ENCODE measurements at regions not wholly inside any gene's neighbourhood (a gene's known extent, or its start where the extent isn't known, plus 50 kb on each side); places are given as distances from the start of the nearest gene placed in this dataset.

DNA sequence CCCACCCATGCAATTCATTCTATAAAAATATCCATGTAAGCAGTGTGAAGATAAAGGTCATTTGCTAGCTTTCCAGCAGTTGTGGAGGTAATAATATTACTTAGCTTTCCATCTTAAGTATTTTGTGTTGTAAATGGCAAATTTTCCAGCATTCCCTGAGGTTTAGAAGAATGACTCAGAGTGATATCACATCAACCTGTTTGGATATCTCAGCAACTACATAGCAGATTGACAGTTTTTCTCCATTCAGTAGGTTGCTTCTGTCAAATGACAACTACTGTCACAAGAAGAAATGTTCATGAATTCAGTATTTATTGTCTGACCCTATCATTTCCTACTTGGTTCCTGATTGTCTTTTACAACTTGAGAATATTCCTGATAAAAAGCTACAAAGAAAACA lies 434.9 kb upstream of the GALNTL6 start (continued):
- TF ChIP-seq, protein P1, sequence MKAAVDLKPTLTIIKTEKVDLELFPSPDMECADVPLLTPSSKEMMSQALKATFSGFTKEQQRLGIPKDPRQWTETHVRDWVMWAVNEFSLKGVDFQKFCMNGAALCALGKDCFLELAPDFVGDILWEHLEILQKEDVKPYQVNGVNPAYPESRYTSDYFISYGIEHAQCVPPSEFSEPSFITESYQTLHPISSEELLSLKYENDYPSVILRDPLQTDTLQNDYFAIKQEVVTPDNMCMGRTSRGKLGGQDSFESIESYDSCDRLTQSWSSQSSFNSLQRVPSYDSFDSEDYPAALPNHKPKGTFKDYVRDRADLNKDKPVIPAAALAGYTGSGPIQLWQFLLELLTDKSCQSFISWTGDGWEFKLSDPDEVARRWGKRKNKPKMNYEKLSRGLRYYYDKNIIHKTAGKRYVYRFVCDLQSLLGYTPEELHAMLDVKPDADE (IDR thresholded peaks at IDR 0.05), result no peak
- TF ChIP-seq STAT1 (IDR thresholded peaks at IDR 0.05; ENCODE audit: unreplicated experiment), result no peak
- no peak for TF ChIP-seq EZH2 (IDR thresholded peaks at IDR 0.05; ENCODE audit: low read depth, unreplicated experiment)

DNA sequence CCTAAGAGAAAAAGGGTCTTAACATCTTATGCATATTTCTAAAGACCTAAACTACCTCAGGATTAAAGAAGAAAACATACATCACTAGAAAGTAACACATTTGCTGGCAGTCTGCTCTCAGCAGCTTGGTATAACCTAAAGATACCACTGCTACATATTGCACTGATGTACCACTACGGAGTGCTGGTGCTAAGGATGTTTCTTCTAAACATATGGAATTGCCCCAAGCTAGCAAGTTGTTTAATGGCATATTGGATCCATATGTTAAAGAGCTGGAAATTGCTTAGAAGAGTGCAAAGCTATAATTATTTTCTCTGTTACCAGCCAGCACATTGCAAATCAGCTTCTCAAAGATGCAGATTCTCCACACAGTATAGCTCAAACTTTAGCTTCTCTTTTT lies 436.5 kb upstream of the GALNTL6 start:
- Histone ChIP-seq H2AFZ (no peak overlapping the region), H3F3A (replicated peaks; ENCODE audit: low read depth) (no peaks in the 10 kb centered on the region), H3K36me3 (ENCODE audit: insufficient read depth) (no peaks in the 10 kb centered on the region), H3K9me2 (ENCODE audit: insufficient read depth) (no peaks in the 10 kb centered on the region; the same call in 1 of the 2 replicates), H3K27ac (ENCODE audit: low read depth) (no peak overlapping the region), H3K4me3 (no peak overlapping the region), H3K27me3 (ENCODE audit: insufficient read depth) (no peaks in the 10 kb centered on the region), H3K4me1 (ENCODE audit: insufficient read depth) (no peaks in the 10 kb centered on the region), H3K4me2 (no peak overlapping the region), H3K79me2 (replicated peaks; ENCODE audit: insufficient read depth) (no peaks in the 10 kb centered on the region), H4K20me1 (replicated peaks; ENCODE audit: insufficient read depth) (no peaks in the 10 kb centered on the region; the same call in 1 of the 2 replicates)
- H3K4me1 Mint-ChIP-seq, result no peaks in the 10 kb centered on the region
- no peak overlapping the region for H3K4me3 Mint-ChIP-seq
- H3K27ac Mint-ChIP-seq, result no peak overlapping the region
- H3K9me3 Mint-ChIP-seq, result no peaks in the 10 kb centered on the region
- ATAC-seq, result no peak
- no peak for DNase-seq (ENCODE audit: low spot score)
- no peaks in the 10 kb centered on the region for H3K27me3 Mint-ChIP-seq (ENCODE audit: insufficient read depth, low read depth, poor library complexity)
- H3K36me3 Mint-ChIP-seq (ENCODE audit: low read depth), result no peaks in the 10 kb centered on the region
- TF ChIP-seq, protein P2, sequence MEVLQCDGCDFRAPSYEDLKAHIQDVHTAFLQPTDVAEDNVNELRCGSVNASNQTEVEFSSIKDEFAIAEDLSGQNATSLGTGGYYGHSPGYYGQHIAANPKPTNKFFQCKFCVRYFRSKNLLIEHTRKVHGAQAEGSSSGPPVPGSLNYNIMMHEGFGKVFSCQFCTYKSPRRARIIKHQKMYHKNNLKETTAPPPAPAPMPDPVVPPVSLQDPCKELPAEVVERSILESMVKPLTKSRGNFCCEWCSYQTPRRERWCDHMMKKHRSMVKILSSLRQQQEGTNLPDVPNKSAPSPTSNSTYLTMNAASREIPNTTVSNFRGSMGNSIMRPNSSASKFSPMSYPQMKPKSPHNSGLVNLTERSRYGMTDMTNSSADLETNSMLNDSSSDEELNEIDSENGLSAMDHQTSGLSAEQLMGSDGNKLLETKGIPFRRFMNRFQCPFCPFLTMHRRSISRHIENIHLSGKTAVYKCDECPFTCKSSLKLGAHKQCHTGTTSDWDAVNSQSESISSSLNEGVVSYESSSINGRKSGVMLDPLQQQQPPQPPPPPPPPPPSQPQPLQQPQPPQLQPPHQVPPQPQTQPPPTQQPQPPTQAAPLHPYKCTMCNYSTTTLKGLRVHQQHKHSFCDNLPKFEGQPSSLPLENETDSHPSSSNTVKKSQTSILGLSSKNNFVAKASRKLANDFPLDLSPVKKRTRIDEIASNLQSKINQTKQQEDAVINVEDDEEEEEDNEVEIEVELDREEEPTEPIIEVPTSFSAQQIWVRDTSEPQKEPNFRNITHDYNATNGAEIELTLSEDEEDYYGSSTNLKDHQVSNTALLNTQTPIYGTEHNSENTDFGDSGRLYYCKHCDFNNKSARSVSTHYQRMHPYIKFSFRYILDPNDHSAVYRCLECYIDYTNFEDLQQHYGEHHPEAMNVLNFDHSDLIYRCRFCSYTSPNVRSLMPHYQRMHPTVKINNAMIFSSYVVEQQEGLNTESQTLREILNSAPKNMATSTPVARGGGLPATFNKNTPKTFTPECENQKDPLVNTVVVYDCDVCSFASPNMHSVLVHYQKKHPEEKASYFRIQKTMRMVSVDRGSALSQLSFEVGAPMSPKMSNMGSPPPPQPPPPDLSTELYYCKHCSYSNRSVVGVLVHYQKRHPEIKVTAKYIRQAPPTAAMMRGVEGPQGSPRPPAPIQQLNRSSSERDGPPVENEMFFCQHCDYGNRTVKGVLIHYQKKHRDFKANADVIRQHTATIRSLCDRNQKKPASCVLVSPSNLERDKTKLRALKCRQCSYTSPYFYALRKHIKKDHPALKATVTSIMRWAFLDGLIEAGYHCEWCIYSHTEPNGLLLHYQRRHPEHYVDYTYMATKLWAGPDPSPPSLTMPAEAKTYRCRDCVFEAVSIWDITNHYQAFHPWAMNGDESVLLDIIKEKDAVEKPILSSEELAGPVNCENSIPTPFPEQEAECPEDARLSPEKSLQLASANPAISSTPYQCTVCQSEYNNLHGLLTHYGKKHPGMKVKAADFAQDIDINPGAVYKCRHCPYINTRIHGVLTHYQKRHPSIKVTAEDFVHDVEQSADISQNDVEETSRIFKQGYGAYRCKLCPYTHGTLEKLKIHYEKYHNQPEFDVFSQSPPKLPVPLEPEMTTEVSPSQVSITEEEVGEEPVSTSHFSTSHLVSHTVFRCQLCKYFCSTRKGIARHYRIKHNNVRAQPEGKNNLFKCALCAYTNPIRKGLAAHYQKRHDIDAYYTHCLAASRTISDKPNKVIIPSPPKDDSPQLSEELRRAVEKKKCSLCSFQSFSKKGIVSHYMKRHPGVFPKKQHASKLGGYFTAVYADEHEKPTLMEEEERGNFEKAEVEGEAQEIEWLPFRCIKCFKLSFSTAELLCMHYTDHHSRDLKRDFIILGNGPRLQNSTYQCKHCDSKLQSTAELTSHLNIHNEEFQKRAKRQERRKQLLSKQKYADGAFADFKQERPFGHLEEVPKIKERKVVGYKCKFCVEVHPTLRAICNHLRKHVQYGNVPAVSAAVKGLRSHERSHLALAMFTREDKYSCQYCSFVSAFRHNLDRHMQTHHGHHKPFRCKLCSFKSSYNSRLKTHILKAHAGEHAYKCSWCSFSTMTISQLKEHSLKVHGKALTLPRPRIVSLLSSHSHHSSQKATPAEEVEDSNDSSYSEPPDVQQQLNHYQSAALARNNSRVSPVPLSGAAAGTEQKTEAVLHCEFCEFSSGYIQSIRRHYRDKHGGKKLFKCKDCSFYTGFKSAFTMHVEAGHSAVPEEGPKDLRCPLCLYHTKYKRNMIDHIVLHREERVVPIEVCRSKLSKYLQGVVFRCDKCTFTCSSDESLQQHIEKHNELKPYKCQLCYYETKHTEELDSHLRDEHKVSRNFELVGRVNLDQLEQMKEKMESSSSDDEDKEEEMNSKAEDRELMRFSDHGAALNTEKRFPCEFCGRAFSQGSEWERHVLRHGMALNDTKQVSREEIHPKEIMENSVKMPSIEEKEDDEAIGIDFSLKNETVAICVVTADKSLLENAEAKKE (CRISPR knock-in tag; IDR thresholded peaks at IDR 0.05), result no peak
- TF ChIP-seq NANOG (IDR thresholded peaks at IDR 0.05; ENCODE audit: borderline replicate concordance) (no peak), POLR2AphosphoS5 (IDR thresholded peaks at IDR 0.05; ENCODE audit: low read depth) (no peak), STAT1 (IDR thresholded peaks at IDR 0.05; ENCODE audit: unreplicated experiment) (no peak), EZH2phosphoT487 (IDR thresholded peaks at IDR 0.05; ENCODE audit: unreplicated experiment) (no peak), CREB1 (CRISPR knock-in tag; IDR thresholded peaks at IDR 0.05; ENCODE audit: low read depth) (no peak), JUNB (IDR thresholded peaks at IDR 0.05; ENCODE audit: unreplicated experiment) (no peak), EZH2 (IDR thresholded peaks at IDR 0.05; ENCODE audit: low read depth, unreplicated experiment) (no peak), ZNF331 (CRISPR knock-in tag; IDR thresholded peaks at IDR 0.05; ENCODE audit: low read depth) (no peak)
- TF ChIP-seq, protein P3, sequence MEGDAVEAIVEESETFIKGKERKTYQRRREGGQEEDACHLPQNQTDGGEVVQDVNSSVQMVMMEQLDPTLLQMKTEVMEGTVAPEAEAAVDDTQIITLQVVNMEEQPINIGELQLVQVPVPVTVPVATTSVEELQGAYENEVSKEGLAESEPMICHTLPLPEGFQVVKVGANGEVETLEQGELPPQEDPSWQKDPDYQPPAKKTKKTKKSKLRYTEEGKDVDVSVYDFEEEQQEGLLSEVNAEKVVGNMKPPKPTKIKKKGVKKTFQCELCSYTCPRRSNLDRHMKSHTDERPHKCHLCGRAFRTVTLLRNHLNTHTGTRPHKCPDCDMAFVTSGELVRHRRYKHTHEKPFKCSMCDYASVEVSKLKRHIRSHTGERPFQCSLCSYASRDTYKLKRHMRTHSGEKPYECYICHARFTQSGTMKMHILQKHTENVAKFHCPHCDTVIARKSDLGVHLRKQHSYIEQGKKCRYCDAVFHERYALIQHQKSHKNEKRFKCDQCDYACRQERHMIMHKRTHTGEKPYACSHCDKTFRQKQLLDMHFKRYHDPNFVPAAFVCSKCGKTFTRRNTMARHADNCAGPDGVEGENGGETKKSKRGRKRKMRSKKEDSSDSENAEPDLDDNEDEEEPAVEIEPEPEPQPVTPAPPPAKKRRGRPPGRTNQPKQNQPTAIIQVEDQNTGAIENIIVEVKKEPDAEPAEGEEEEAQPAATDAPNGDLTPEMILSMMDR (conservative IDR thresholded peaks at IDR 0.05; ENCODE audit: low read depth in 2 of 2), result no peak
- TF ChIP-seq, protein P4, sequence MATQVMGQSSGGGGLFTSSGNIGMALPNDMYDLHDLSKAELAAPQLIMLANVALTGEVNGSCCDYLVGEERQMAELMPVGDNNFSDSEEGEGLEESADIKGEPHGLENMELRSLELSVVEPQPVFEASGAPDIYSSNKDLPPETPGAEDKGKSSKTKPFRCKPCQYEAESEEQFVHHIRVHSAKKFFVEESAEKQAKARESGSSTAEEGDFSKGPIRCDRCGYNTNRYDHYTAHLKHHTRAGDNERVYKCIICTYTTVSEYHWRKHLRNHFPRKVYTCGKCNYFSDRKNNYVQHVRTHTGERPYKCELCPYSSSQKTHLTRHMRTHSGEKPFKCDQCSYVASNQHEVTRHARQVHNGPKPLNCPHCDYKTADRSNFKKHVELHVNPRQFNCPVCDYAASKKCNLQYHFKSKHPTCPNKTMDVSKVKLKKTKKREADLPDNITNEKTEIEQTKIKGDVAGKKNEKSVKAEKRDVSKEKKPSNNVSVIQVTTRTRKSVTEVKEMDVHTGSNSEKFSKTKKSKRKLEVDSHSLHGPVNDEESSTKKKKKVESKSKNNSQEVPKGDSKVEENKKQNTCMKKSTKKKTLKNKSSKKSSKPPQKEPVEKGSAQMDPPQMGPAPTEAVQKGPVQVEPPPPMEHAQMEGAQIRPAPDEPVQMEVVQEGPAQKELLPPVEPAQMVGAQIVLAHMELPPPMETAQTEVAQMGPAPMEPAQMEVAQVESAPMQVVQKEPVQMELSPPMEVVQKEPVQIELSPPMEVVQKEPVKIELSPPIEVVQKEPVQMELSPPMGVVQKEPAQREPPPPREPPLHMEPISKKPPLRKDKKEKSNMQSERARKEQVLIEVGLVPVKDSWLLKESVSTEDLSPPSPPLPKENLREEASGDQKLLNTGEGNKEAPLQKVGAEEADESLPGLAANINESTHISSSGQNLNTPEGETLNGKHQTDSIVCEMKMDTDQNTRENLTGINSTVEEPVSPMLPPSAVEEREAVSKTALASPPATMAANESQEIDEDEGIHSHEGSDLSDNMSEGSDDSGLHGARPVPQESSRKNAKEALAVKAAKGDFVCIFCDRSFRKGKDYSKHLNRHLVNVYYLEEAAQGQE (IDR thresholded peaks at IDR 0.05; ENCODE audit: unreplicated experiment), result no peak
- TF ChIP-seq, protein P1 (IDR thresholded peaks at IDR 0.05), result no peak

Data from GM23338 (cell line).